ENCODE measurements at regions not wholly inside any gene's neighbourhood (a gene's known extent, or its start where the extent isn't known, plus 50 kb on each side); places are given as distances from the start of the nearest gene placed in this dataset.

GRCh38 chr5:168120401-168121137 lies 170.9 kb upstream of the WWC1 start:
- H3K27ac Mint-ChIP-seq, result no peak overlapping the region
- ATAC-seq, result no peak
- H3K36me3 Mint-ChIP-seq (ENCODE audit: low read depth), result no peaks in the 10 kb centered on the region
- no peak overlapping the region for H3K4me3 Mint-ChIP-seq
- H3K9me3 Mint-ChIP-seq (ENCODE audit: insufficient read depth), result no peaks in the 10 kb centered on the region
- ChIA-PET CTCF (no interaction called here), POLR2A (no interaction called here)
- no peak for DNase-seq
- no peaks in the 10 kb centered on the region for H3K27me3 Mint-ChIP-seq (ENCODE audit: low read depth)
- H3K4me1 Mint-ChIP-seq (ENCODE audit: low read depth), result peaks cover 9% of the 10 kb centered on the region

- no peaks in the 10 kb centered on the region for H3K9me3 Mint-ChIP-seq (ENCODE audit: insufficient read depth)
- no peak overlapping the region for H3K4me3 Mint-ChIP-seq
- ChIA-PET POLR2A (no interaction called here), CTCF (no interaction called here)
- no peaks in the 10 kb centered on the region for H3K27me3 Mint-ChIP-seq (ENCODE audit: low read depth)
- ATAC-seq (no peak), DNase-seq (no peak)
- H3K27ac Mint-ChIP-seq, result no peak overlapping the region
- no peaks in the 10 kb centered on the region for H3K36me3 Mint-ChIP-seq (ENCODE audit: low read depth)
- peaks cover 9% of the 10 kb centered on the region for H3K4me1 Mint-ChIP-seq (ENCODE audit: low read depth)
These were observed 170.3 kb upstream of the WWC1 start for GRCh38 chr5:168121138-168121494.

GRCh38 chr5:168123631-168124528 lies 167.6 kb upstream of the WWC1 start:
- DNase-seq, result no peak
- peaks cover 9% of the 10 kb centered on the region for H3K4me1 Mint-ChIP-seq (ENCODE audit: low read depth)
- CTCF ChIA-PET, result no interaction called here
- no peak overlapping the region for H3K4me3 Mint-ChIP-seq
- H3K27ac Mint-ChIP-seq, result no peak overlapping the region
- no peaks in the 10 kb centered on the region for H3K27me3 Mint-ChIP-seq (ENCODE audit: low read depth)
- ATAC-seq, result no peak
- POLR2A ChIA-PET, result no interaction called here
- H3K36me3 Mint-ChIP-seq (ENCODE audit: low read depth), result no peaks in the 10 kb centered on the region
- no peaks in the 10 kb centered on the region for H3K9me3 Mint-ChIP-seq (ENCODE audit: insufficient read depth)

- Mint-ChIP-seq H3K4me3 (no peak overlapping the region), H3K9me3 (ENCODE audit: insufficient read depth) (no peaks in the 10 kb centered on the region), H3K4me1 (ENCODE audit: low read depth) (peaks cover 9% of the 10 kb centered on the region), H3K27ac (no peak overlapping the region), H3K27me3 (ENCODE audit: low read depth) (no peaks in the 10 kb centered on the region), H3K36me3 (ENCODE audit: low read depth) (no peaks in the 10 kb centered on the region)
- no peak for ATAC-seq
- ChIA-PET POLR2A (no interaction called here), CTCF (no interaction called here)
- DNase-seq, result no peak
These were observed 165.8 kb upstream of the WWC1 start for GRCh38 chr5:168125445-168126199.

GRCh38 chr5:168126606-168127005 lies 164.8 kb upstream of the WWC1 start:
- no peak for ATAC-seq
- H3K9me3 Mint-ChIP-seq (ENCODE audit: insufficient read depth), result no peaks in the 10 kb centered on the region
- ChIA-PET CTCF (no interaction called here), POLR2A (no interaction called here)
- DNase-seq, result no peak
- H3K4me1 Mint-ChIP-seq (ENCODE audit: low read depth), result peaks cover 9% of the 10 kb centered on the region
- no peaks in the 10 kb centered on the region for H3K36me3 Mint-ChIP-seq (ENCODE audit: low read depth)
- H3K4me3 Mint-ChIP-seq, result no peak overlapping the region
- no peaks in the 10 kb centered on the region for H3K27me3 Mint-ChIP-seq (ENCODE audit: low read depth)
- no peak overlapping the region for H3K27ac Mint-ChIP-seq

GRCh38 chr5:168128111-168128510 lies 163.3 kb upstream of the WWC1 start:
- DNase-seq, result no peak
- CTCF ChIA-PET, result no interaction called here
- H3K4me1 Mint-ChIP-seq (ENCODE audit: low read depth), result peaks cover 9% of the 10 kb centered on the region

GRCh38 chr5:168128557-168128956 lies 162.9 kb upstream of the WWC1 start:
- H3K27me3 Mint-ChIP-seq (ENCODE audit: low read depth), result no peaks in the 10 kb centered on the region
- H3K4me3 Mint-ChIP-seq, result no peak overlapping the region
- H3K27ac Mint-ChIP-seq, result no peak overlapping the region
- peaks cover 9% of the 10 kb centered on the region for H3K4me1 Mint-ChIP-seq (ENCODE audit: low read depth)
- no peak for DNase-seq
- POLR2A ChIA-PET, result no interaction called here
- ATAC-seq, result no peak
- CTCF ChIA-PET, result no interaction called here
- no peaks in the 10 kb centered on the region for H3K9me3 Mint-ChIP-seq (ENCODE audit: insufficient read depth)
- no peaks in the 10 kb centered on the region for H3K36me3 Mint-ChIP-seq (ENCODE audit: low read depth)

More at GRCh38 chr5:168128111-168128510, 163.3 kb upstream of the WWC1 start:
- Mint-ChIP-seq H3K36me3 (ENCODE audit: low read depth) (no peaks in the 10 kb centered on the region), H3K27me3 (ENCODE audit: low read depth) (no peaks in the 10 kb centered on the region), H3K4me3 (no peak overlapping the region), H3K27ac (no peak overlapping the region), H3K9me3 (ENCODE audit: insufficient read depth) (no peaks in the 10 kb centered on the region)
- no peak for ATAC-seq
- POLR2A ChIA-PET, result no interaction called here

- H3K4me3 Mint-ChIP-seq, result no peak overlapping the region
- ChIA-PET POLR2A (no interaction called here), CTCF (no interaction called here)
- H3K9me3 Mint-ChIP-seq (ENCODE audit: insufficient read depth), result no peaks in the 10 kb centered on the region
- H3K27me3 Mint-ChIP-seq (ENCODE audit: low read depth), result no peaks in the 10 kb centered on the region
- DNase-seq (no peak), ATAC-seq (no peak)
- no peaks in the 10 kb centered on the region for H3K36me3 Mint-ChIP-seq (ENCODE audit: low read depth)
- no peak overlapping the region for H3K27ac Mint-ChIP-seq
- no peaks in the 10 kb centered on the region for H3K4me1 Mint-ChIP-seq (ENCODE audit: low read depth)
These were observed 159.9 kb upstream of the WWC1 start for GRCh38 chr5:168131519-168131918.

GRCh38 chr5:168132241-168132641 lies 159.2 kb upstream of the WWC1 start:
- H3K4me3 Mint-ChIP-seq, result no peak overlapping the region
- H3K27ac Mint-ChIP-seq, result no peak overlapping the region
- DNase-seq, result no peak
- H3K9me3 Mint-ChIP-seq (ENCODE audit: insufficient read depth), result no peaks in the 10 kb centered on the region
- POLR2A ChIA-PET, result no interaction called here
- no peaks in the 10 kb centered on the region for H3K27me3 Mint-ChIP-seq (ENCODE audit: low read depth)
- CTCF ChIA-PET, result no interaction called here
- H3K36me3 Mint-ChIP-seq (ENCODE audit: low read depth), result no peaks in the 10 kb centered on the region
- no peak for ATAC-seq
- H3K4me1 Mint-ChIP-seq (ENCODE audit: low read depth), result no peaks in the 10 kb centered on the region

GRCh38 chr5:168135897-168136296 lies 155.5 kb upstream of the WWC1 start:
- CTCF ChIA-PET, result no interaction called here
- Mint-ChIP-seq H3K9me3 (ENCODE audit: insufficient read depth) (no peaks in the 10 kb centered on the region), H3K27me3 (ENCODE audit: low read depth) (no peaks in the 10 kb centered on the region), H3K36me3 (ENCODE audit: low read depth) (no peaks in the 10 kb centered on the region), H3K27ac (no peak overlapping the region), H3K4me3 (no peak overlapping the region), H3K4me1 (ENCODE audit: low read depth) (no peaks in the 10 kb centered on the region)
- ATAC-seq (no peak), DNase-seq (no peak)
- POLR2A ChIA-PET, result no interaction called here

- Mint-ChIP-seq H3K9me3 (ENCODE audit: insufficient read depth) (no peaks in the 10 kb centered on the region), H3K4me1 (ENCODE audit: low read depth) (no peaks in the 10 kb centered on the region), H3K4me3 (no peak overlapping the region), H3K27ac (no peak overlapping the region), H3K36me3 (ENCODE audit: low read depth) (no peaks in the 10 kb centered on the region), H3K27me3 (ENCODE audit: low read depth) (no peaks in the 10 kb centered on the region)
- DNase-seq (no peak), ATAC-seq (no peak)
- ChIA-PET POLR2A (no interaction called here), CTCF (no interaction called here)
These were observed 155.1 kb upstream of the WWC1 start for GRCh38 chr5:168136340-168136739.

- ATAC-seq, result no peak
- CTCF ChIA-PET, result no interaction called here
- no peaks in the 10 kb centered on the region for H3K27me3 Mint-ChIP-seq (ENCODE audit: low read depth)
- H3K9me3 Mint-ChIP-seq (ENCODE audit: insufficient read depth), result no peaks in the 10 kb centered on the region
- no peaks in the 10 kb centered on the region for H3K4me1 Mint-ChIP-seq (ENCODE audit: low read depth)
- no peak overlapping the region for H3K27ac Mint-ChIP-seq
- no peaks in the 10 kb centered on the region for H3K36me3 Mint-ChIP-seq (ENCODE audit: low read depth)
- no peak for DNase-seq
- no peak overlapping the region for H3K4me3 Mint-ChIP-seq
- POLR2A ChIA-PET, result no interaction called here
These were observed 154.2 kb upstream of the WWC1 start for GRCh38 chr5:168137265-168137664.

Measured in activated CD8-positive, alpha-beta T cell treated with anti-CD3 and anti-CD28 coated beads, Interleukin-2, amount 10 ng/mL, durations not matched to agents 7 days and 5 days (primary cell).